Sigmoid colon (tissue), 4 donors: ENCODE measurements at regions not wholly inside any gene's neighbourhood (a gene's known extent, or its start where the extent isn't known, plus 50 kb on each side); places are given as distances from the start of the nearest gene placed in this dataset.

Experiments
- CTCF ChIP-seq, 4 experiments: fragments of 450-650 bp in 3 of 4; fragments of 200-600 bp in 1 of 4; IDR thresholded peaks; one replicate each; pipeline ENCODE4 v1.5.1; 2016 to 2019; ENCODE audit warnings: antibody characterized with exemption in 4 of 4, mild to moderate bottlenecking in 3 of 4, moderate library complexity in 2 of 4
- EP300 ChIP-seq, 4 donors: sonication (generic); formaldehyde crosslinking; IDR thresholded peaks; one replicate each; pipeline ENCODE4 v1.6.1; 2017; ENCODE audit warnings: antibody characterized with exemption in 4 of 4

DNA sequence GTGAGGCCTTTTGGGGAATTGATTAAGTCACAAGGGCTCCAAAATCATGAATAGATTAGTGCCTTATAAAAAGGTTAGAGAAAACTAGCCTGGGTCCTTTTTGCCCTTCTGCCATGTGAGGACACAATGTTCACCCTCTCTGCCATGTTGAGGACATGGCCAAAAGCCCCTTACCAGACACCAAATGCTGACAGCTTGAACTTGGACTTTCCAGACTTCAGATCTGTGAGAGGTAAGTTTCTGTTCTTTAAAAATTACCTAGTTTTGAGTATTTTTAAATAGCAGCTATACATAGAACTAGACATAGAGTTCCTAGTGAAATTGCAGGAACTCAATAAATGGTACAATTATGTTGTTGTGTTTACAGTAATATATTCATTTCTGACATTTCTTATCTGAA, 1214.4 kb downstream of the ADGRL3 start:
- no peak for TF ChIP-seq CTCF (IDR thresholded peaks at IDR 0.05)
- no peak for TF ChIP-seq EP300 (IDR thresholded peaks at IDR 0.05)
